Lower leg skin (tissue), 4 donors: ENCODE measurements at regions not wholly inside any gene's neighbourhood (a gene's known extent, or its start where the extent isn't known, plus 50 kb on each side); places are given as distances from the start of the nearest gene placed in this dataset.

ENCODE experiments used
- DNase-seq, 2 donors: peaks; one replicate each; pipeline ENCODE4 v3.0.0-alpha.2; 2019; ENCODE audit warnings: low spot score in 2 of 2
- H3K4me3 ChIP-seq: fragments of 200-600 bp; sonication (generic); 2 replicates; pipeline ENCODE4 v1.5.1; 2017; ENCODE audit warnings: mild to moderate bottlenecking, low read depth; ENCODE audit not compliant: poor library complexity, severe bottlenecking
- CTCF ChIP-seq, 3 donors: fragments of 450-650 bp; IDR thresholded peaks; one replicate each; pipeline ENCODE4 v1.5.1; 2016; ENCODE audit warnings: antibody characterized with exemption in 3 of 3, mild to moderate bottlenecking in 3 of 3, moderate library complexity in 2 of 3
- POLR2A ChIP-seq, 2 donors: fragments of 450-650 bp; IDR thresholded peaks; one replicate each; pipeline ENCODE4 v1.6.1; 2016 to 2017; ENCODE audit warnings: antibody characterized with exemption in 2 of 2, mild to moderate bottlenecking in 1 of 2, moderate library complexity in 1 of 2
- WGBS, 2 donors: methylation state at CpG; one replicate each; pipeline ENCODE4 v1.1.5; 2018; 5-methylcytosine and 5-hydroxymethylcytosine counted together
- intact Hi-C: fragments of 100-400 bp; cut with DNase I; formaldehyde crosslinking; loops from one replicate; pipeline ENCODE4 v1.15.0; 2023; ENCODE audit warnings: low total_unique reads

- TF ChIP-seq POLR2A (IDR thresholded peaks at IDR 0.05): no peak
- TF ChIP-seq CTCF (IDR thresholded peaks at IDR 0.05): no peak
- intact Hi-C loops: no loop called here
- no peak for DNase-seq
- 71 to 79% methylated on average over 7 of the region's 7 CpGs for WGBS, 2 donors
- H3K4me3 ChIP-seq: no peak overlapping the region
Observed at GRCh38 chr18:8975624-8976023, 126.9 kb upstream of the NDUFV2 start.

GRCh38 chr18:8976606-8977005 lies 125.9 kb upstream of the NDUFV2 start:
- H3K4me3 ChIP-seq: no peak overlapping the region
- TF ChIP-seq CTCF (IDR thresholded peaks at IDR 0.05) (no peak), POLR2A (IDR thresholded peaks at IDR 0.05) (no peak)
- 83 to 99% methylated on average over 3 of the region's 3 CpGs for WGBS, 2 donors
- intact Hi-C loops: no loop called here
- no peak for DNase-seq

- H3K4me3 ChIP-seq: no peak overlapping the region
- intact Hi-C loops: no loop called here
- no peak for DNase-seq
- TF ChIP-seq CTCF (IDR thresholded peaks at IDR 0.05): no peak
Observed at GRCh38 chr18:8977166-8977565, 125.3 kb upstream of the NDUFV2 start.

GRCh38 chr18:8977701-8978100 lies 124.8 kb upstream of the NDUFV2 start:
- TF ChIP-seq POLR2A (IDR thresholded peaks at IDR 0.05) (no peak), CTCF (IDR thresholded peaks at IDR 0.05) (no peak)
- WGBS, 2 donors: 81 to 93% methylated on average over 1 of the region's 1 CpG

GRCh38 chr18:8978394-8978793 lies 124.1 kb upstream of the NDUFV2 start:
- 83 to 87% methylated on average over 6 of the region's 6 CpGs for WGBS, 2 donors
- no peak overlapping the region for H3K4me3 ChIP-seq
- intact Hi-C loops: no loop called here
- TF ChIP-seq CTCF (IDR thresholded peaks at IDR 0.05) (no peak), POLR2A (IDR thresholded peaks at IDR 0.05) (no peak)
- DNase-seq: no peak

More at GRCh38 chr18:8977701-8978100, 124.8 kb upstream of the NDUFV2 start:
- DNase-seq: no peak
- H3K4me3 ChIP-seq: no peak overlapping the region
- intact Hi-C loops: no loop called here

GRCh38 chr18:8979258-8979988 lies 123.1 kb upstream of the NDUFV2 start:
- no peak for DNase-seq
- H3K4me3 ChIP-seq: no peak overlapping the region
- intact Hi-C loops: no loop called here
- WGBS, 2 donors: 89 to 92% methylated on average over 3 of the region's 3 CpGs
- TF ChIP-seq POLR2A (IDR thresholded peaks at IDR 0.05) (no peak), CTCF (IDR thresholded peaks at IDR 0.05) (no peak)
